GM04503 (cell line): ENCODE measurements at regions not wholly inside any gene's neighbourhood (a gene's known extent, or its start where the extent isn't known, plus 50 kb on each side); places are given as distances from the start of the nearest gene placed in this dataset.
"Not testable (repeated sequence)": the region's sequence is repeated elsewhere in the genome, so short reads cannot be mapped to it uniquely, and the experiment has no call there.

Experiments
- DNase-seq: peaks from one replicate; pipeline ENCODE4 v3.0.0-alpha.2; 2012; ENCODE audit warnings: low read depth

GRCh38 chr2:240191001-240191400, 50.5 kb upstream of the OTOS start:
- DNase-seq = no peak

- no peak for DNase-seq
Measured at GRCh38 chr2:240192661-240193060, 52.2 kb upstream of the OTOS start.

- DNase-seq = not testable (repeated sequence)
Measured at GRCh38 chr2:240194341-240194762, 53.9 kb upstream of the OTOS start.

DNA sequence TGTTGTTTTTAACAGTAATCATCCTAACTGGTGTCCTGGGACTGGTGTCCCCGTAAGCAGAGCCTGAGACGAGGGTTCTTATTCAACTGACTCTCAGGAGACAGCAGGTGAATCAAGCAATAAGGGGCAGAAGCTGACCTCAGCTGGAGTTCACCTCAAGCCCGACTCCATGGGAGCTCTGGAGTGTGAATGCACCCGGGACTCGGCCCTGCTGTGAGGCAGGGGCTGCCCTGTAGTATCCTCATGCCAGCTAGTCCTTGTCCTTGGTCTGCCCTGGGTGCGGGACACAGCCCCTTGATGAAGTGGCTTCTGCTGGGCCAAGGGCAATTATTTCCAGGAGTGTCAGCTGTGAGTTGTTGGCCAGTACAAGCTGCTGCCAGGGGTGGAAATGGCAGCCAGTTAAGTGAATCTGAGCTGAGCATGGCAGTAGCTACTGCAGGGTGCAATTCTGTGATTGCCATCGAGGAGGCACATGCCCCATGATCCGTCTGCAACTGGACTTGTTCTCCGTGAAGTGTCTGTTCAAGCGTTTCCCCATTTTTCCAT, 54.9 kb upstream of the OTOS start:
- no peak for DNase-seq

- no peak for DNase-seq
Measured at GRCh38 chr2:240196716-240197461, 56.4 kb upstream of the OTOS start.

DNA sequence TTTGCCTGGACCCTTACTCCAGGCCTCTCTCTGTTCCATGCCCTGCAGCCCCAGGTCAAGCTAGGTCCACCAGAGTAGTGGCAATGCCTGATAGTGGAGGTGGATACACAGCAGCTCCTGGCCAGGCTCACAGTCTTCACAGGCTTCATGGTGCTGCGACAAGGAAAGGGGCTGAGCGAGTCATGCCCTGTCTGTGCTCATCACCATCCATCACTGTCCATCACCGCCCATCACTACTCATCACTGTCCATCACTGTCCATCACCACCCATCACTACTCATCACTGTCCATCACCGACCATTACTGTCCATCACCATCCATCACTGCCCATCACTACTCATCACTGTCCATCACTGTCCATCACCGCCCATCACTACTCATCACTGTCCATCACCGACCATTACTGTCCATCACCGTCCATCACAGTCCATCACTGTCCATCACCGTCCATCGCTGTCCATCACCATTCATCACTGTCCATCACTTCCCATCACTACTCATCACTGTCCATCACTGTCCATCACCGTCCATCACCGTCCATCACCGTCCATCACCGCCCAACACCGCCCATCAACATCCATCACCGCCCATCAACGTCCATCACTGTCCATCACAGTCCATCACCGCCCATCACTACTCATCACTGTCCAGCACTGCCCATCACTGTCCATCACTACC, 57.1 kb upstream of the OTOS start:
- no peak for DNase-seq

GRCh38 chr2:240198226-240198625, 57.8 kb upstream of the OTOS start:
- DNase-seq = no peak

- DNase-seq = no peak
Measured at GRCh38 chr2:240199133-240199870, 58.8 kb upstream of the OTOS start.

GRCh38 chr2:240200230-240201051, 60.0 kb upstream of the OTOS start:
- DNase-seq = no peak

DNA sequence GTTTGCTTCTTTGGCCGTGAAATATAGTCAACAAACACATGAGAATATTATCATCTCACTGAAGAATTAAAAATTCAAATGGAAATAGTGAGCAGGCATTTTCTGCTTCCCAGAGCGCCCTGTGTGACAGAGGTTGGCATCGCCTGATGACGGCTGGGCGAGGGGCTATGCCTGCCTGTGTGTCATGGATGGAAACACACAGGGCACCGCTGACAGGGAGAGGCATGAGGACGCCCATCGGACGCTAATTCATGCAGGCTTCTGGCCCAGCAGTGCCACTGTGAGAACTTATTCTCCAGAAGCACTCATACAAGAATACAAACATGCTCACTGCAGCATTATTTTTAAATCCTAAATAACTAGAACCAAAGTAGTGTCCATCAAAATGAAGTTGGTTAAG, 61.4 kb upstream of the OTOS start:
- DNase-seq = no peak

- DNase-seq = no peak
Measured at GRCh38 chr2:240202586-240202985, 62.1 kb upstream of the OTOS start.

DNA sequence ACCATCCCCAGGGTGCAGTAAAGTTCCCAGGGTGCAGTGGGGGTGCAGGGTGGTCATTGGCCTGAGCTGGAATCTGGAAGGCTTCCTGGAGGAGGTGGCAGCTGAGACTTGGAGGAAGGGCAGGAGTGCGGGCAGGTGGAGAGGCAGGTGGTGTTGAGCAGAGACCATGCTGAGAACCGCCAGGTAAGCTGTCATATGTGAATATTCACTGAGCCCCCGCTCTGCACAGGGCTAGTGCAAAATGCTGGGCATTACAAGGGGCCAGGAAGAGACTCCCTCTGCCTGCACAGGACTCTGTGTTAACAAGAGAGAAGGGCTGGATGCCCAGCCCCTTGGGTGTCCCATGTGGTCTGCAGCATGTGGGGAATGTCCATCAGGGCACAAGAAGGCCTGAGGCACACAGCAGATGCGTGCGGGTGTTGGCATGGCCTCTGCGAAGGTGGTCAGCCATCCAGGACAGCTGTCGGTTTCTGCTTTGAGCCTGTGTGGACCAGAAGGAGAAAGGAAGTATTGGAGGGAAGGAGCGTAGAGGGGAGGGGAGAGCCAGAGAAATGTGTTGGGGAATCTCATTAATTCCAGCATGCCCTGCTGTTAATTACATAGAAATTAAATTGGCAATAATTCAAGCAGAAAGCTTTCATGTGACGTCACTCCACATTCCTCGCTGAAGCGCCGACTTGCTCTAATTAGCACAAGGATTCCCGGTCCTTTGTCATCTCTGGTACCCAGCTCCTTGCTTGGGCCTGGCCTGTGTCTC, 62.8 kb upstream of the OTOS start:
- DNase-seq = no peak

DNA sequence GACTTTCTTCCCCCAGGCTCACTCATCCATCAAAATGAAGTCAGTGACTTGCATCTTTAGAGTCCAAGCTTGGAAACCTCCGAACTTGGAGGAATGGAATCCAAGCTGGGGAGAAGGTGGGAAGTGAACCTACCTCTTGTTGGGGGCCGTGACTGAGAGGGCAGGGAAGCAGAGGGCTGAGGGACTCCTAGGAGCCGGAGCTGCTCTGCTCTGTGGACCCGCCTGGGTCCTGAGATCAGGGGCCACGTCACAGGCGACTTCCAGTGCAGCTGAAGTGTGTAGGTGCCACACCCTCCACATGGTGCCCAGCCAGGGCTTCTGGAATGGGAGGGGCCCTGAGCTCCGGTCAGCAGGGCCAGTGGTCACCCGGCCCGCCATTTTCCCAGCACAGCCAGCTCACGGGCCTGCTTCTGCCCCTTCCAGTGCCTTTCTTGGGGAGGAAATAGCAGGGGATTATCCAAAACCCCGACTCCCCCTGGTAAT, 63.4 kb upstream of the OTOS start:
- no peak for DNase-seq

DNA sequence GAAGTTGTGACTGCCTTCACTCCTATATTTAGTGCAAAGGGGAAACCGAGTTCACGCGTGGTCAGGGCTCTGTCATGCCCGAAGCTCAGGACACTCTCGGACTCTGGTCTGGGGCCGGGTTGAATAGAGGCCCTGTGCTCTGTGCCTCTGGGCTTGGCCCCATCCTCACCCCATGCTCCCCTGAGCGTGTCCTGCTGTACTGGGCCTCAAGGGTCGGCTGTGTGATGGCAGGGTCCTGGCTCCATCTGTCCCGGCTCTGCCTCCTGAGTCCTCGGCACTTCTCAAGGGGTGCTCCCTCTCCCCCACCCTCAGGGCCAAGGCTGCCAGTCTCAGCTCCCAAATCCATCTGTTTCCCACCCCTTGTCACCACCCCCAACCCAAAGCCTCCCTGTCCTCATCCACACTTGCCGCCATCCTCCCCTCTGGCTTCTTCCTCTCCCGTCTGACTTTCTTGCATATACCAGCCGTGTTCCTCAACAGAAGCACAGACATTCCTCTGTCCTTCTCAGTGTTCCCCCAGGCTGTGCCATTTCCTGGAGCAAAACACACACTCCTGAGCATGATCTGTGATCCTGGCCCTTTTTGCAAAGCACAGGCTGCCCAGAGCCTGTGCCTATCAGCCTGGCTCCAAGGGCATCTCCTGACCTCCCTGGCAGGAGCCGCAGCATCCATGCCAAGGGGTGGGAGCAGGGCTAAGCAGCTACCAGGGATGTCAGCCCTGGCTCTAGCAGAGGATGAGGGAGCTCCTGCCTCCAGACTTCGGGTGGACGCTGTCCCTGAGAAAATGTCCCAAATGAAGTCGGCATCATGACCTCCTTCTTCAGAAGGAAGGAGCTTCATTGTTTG, 64.2 kb upstream of the OTOS start:
- DNase-seq = no peak

- DNase-seq = no peak
Measured at GRCh38 chr2:240205348-240205747, 64.9 kb upstream of the OTOS start.

DNA sequence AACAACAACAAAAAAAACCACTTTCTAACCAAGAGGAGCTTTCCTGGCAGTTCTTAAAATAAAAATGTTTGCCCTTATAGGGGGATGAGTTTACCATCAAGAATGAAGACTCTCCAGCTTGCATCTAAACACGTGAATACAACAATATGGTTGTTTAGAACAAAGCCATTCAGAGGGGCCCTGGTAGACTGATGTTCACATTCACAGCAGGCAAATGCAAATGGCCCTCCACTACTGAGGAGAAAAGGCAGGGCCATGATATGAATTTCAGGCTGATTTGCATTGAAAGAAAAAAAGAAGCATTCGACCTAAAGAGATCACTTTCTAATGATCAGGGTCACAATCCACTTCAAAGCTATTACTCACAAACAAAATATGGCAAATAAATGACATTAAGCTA, 65.3 kb upstream of the OTOS start:
- DNase-seq = no peak

- no peak for DNase-seq
Measured at GRCh38 chr2:240206630-240207029, 66.2 kb upstream of the OTOS start.

GRCh38 chr2:240207661-240208060, 67.2 kb upstream of the OTOS start:
- no peak for DNase-seq

GRCh38 chr2:240208096-240208495, 67.6 kb upstream of the OTOS start:
- DNase-seq = no peak

DNA sequence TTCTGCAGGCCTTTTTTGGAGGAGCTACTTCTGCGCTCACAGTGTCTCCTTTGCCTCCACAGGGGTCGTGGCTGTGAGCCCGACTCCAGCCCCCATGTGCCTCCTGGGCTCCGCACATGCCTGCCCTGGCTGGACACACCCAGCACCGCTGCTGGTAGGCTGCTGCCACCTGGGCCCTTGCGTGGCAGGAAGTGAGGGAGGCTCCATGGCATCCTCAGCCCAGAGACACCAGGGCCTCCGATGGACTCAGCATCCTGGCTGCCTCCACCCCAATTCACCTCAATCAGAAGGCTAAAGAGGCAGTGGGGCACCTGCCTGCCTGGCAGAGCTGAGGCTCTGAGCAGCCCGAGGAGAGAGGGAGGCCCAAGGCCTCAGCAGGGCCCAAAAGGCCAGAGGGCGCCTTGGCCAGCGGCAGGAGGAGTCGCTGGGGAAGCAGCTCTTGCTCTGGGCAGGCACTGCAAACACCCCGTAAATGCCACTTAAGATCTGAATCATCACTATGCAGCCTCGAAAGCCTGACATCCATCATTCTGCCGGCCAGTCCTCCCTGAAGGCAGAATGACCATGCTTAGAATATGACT, 68.3 kb upstream of the OTOS start:
- DNase-seq = no peak
